Trophoblast cell (in vitro differentiated cells and primary cell): ENCODE measurements at regions not wholly inside any gene's neighbourhood (a gene's known extent, or its start where the extent isn't known, plus 50 kb on each side); places are given as distances from the start of the nearest gene placed in this dataset.
"Not testable (repeated sequence)": the region's sequence is repeated elsewhere in the genome, so short reads cannot be mapped to it uniquely, and the experiment has no call there.

Experiments
- DNase-seq, 2 donors: peaks; one replicate each; pipeline ENCODE4 v3.0.0-alpha.2; 2016
- H2AFZ ChIP-seq: 2 replicates; pipeline ENCODE4 v1.6.1; 2013; ENCODE audit warnings: low read length, moderate library complexity, mild to moderate bottlenecking; ENCODE audit not compliant: insufficient read depth, poor library complexity
- H2AK5ac ChIP-seq: 2 replicates; pipeline ENCODE4 v1.6.1; 2013; ENCODE audit warnings: mild to moderate bottlenecking, low read length
- H2BK120ac ChIP-seq: 2 replicates; pipeline ENCODE4 v1.6.1; 2013; ENCODE audit warnings: low read length, mild to moderate bottlenecking, moderate library complexity; ENCODE audit not compliant: insufficient read depth, poor library complexity
- H2BK12ac ChIP-seq: 2 replicates; pipeline ENCODE4 v1.6.1; 2013; ENCODE audit warnings: mild to moderate bottlenecking, low read length, moderate library complexity
- H2BK5ac ChIP-seq: 2 replicates; pipeline ENCODE4 v1.6.1; 2013; ENCODE audit warnings: low read length, low read depth, moderate library complexity, mild to moderate bottlenecking; ENCODE audit not compliant: poor library complexity
- H3K14ac ChIP-seq: 2 replicates; pipeline ENCODE4 v1.6.1; 2013; ENCODE audit warnings: mild to moderate bottlenecking, low read length
- H3K18ac ChIP-seq: 2 replicates; pipeline ENCODE4 v1.6.1; 2013; ENCODE audit warnings: mild to moderate bottlenecking, low read length
- H3K23ac ChIP-seq: 2 replicates; pipeline ENCODE4 v1.6.1; 2013; ENCODE audit warnings: low read length
- H3K27ac ChIP-seq: 2 replicates; pipeline ENCODE4 v1.5.1; 2013; ENCODE audit warnings: low read depth, mild to moderate bottlenecking, inconsistent platforms, low read length, moderate library complexity
- H3K27me3 ChIP-seq: 2 replicates; pipeline ENCODE4 v1.6.1; 2013; ENCODE audit warnings: inconsistent platforms, mild to moderate bottlenecking, low read length, moderate library complexity; ENCODE audit not compliant: insufficient read depth
- H3K36me3 ChIP-seq, 2 experiments: 1 replicate in 1 of 2; 2 replicates in 1 of 2; pipeline ENCODE4 v1.6.1; 2013; ENCODE audit warnings: low read length in 2 of 2, mild to moderate bottlenecking in 2 of 2, moderate library complexity in 1 of 2; ENCODE audit not compliant: insufficient read depth in 2 of 2, control insufficient read depth in 1 of 2
- H3K4ac ChIP-seq: 2 replicates; pipeline ENCODE4 v1.6.1; 2013; ENCODE audit warnings: low read depth, mild to moderate bottlenecking, low read length, moderate library complexity
- H3K4me1 ChIP-seq, 2 experiments: 1 replicate in 1 of 2; 2 replicates in 1 of 2; pipeline ENCODE4 v1.6.1; 2013; ENCODE audit warnings: low read length in 2 of 2, mild to moderate bottlenecking in 2 of 2, moderate library complexity in 1 of 2; ENCODE audit not compliant: insufficient read depth in 2 of 2, control insufficient read depth in 1 of 2
- H3K4me2 ChIP-seq: 2 replicates; pipeline ENCODE4 v1.6.1; 2013; ENCODE audit warnings: inconsistent platforms, mild to moderate bottlenecking, low read length, moderate library complexity
- H3K4me3 ChIP-seq: 2 replicates; pipeline ENCODE4 v1.5.1; 2013; ENCODE audit warnings: mild to moderate bottlenecking, low read depth, low read length, inconsistent platforms
- H3K79me1 ChIP-seq: one replicate; pipeline ENCODE4 v1.6.1; 2013; ENCODE audit warnings: low read length
- H3K79me2 ChIP-seq: 2 replicates; pipeline ENCODE4 v1.6.1; 2013; ENCODE audit warnings: low read length, mild to moderate bottlenecking; ENCODE audit not compliant: control insufficient read depth, insufficient read depth, poor library complexity
- H3K9ac ChIP-seq: 2 replicates; pipeline ENCODE4 v1.6.1; 2013; ENCODE audit warnings: mild to moderate bottlenecking, low read length
- H3K9me3 ChIP-seq: 2 replicates; pipeline ENCODE4 v1.6.1; 2013; ENCODE audit warnings: low read depth, mild to moderate bottlenecking, control low read depth, inconsistent platforms, low read length; ENCODE audit not compliant: insufficient read depth
- H4K12ac ChIP-seq: 2 replicates; pipeline ENCODE4 v1.6.1; 2013; ENCODE audit warnings: low read depth, mild to moderate bottlenecking, low read length, moderate library complexity
- H4K8ac ChIP-seq: 2 replicates; pipeline ENCODE4 v1.6.1; 2013; ENCODE audit warnings: low read depth, mild to moderate bottlenecking, low read length, moderate library complexity
- H4K91ac ChIP-seq: one replicate; pipeline ENCODE4 v1.6.1; 2013; ENCODE audit warnings: low read depth, mild to moderate bottlenecking, low read length, moderate library complexity
- WGBS: extraction: QIAGEN DNeasy Blood & Tissue Kit; methylation state at CpG from one replicate; pipeline ENCODE4 v1.1.7; 2013; ENCODE audit warnings: missing lambda C conversion rate; ENCODE audit not compliant: insufficient read length, insufficient coverage; ENCODE audit errors: extremely low coverage; 5-methylcytosine and 5-hydroxymethylcytosine counted together

DNA sequence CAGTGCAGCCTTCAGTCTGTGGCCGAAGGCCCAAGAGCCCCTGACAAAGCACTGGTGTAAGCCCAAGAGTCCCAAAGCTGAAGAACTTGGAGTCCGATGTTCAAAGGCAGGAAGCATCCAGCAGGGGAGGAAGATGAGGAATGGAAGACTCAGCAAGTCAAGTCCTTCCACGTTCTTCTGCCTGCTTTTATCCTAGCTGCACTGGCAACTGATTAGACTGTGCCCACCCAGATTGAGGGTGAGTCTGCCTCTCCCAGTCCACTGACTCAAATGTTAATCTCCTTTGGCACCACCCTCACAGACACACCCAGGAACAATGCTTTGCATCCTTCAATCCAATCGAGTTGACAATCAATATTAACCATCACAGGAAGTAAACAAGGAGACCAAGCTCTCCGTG is 282.2 kb upstream of the CLEC14A start:
- not testable (repeated sequence) for H3K79me1 ChIP-seq, H2AK5ac ChIP-seq, H2BK120ac ChIP-seq, H2BK12ac ChIP-seq, H2BK5ac ChIP-seq, H3K9me3 ChIP-seq, H3K4ac ChIP-seq, H3K14ac ChIP-seq, H3K27me3 ChIP-seq, H3K4me2 ChIP-seq, H3K23ac ChIP-seq, DNase-seq, H4K8ac ChIP-seq, H2AFZ ChIP-seq, H4K91ac ChIP-seq, H3K36me3 ChIP-seq, H4K12ac ChIP-seq, H3K4me1 ChIP-seq, H3K18ac ChIP-seq, H3K9ac ChIP-seq, H3K79me2 ChIP-seq, H3K27ac ChIP-seq, H3K4me3 ChIP-seq
- no CpG with 5 or more reads among the region's 5 CpGs for WGBS

DNA sequence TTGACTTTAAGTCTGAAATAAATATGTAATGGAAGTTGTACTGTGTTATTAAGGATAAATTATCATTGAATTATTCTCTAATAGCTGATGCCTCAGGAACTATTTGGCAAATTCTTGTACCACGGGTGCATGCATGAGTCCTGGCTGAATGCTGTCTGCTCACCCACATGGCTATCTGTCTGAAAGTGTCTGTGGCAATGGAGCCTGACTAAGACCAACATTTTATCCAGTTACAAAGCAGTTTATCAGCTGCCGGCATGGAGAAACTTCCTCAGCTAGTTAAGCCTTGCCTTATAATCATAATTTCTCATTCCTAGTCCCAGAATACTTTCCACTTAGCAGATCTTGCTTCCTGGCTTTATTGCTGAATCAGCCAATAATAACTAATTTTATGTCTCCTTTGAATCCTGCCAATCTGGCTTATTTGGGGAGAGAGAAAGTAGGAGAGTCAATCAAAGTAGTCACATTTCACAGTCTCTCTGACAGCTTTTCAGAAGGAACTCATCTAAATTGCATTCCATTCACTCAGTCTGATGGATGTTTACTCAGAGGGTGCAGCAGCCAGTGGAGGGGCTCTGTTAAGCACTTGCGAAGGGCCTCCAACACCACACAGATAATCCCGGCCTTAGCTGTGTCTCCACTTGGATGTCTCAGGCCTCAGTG is 280.6 kb upstream of the CLEC14A start:
- no CpG with 5 or more reads among the region's 4 CpGs for WGBS
- Histone ChIP-seq H3K9me3 (no peaks in the 10 kb centered on the region), H4K12ac (no peak overlapping the region), H3K23ac (no peak overlapping the region), H2AK5ac (no peak overlapping the region), H3K14ac (no peak overlapping the region), H3K27ac (no peak overlapping the region), H4K8ac (no peak overlapping the region), H2BK120ac (no peak overlapping the region), H2BK12ac (no peak overlapping the region), H3K9ac (no peak overlapping the region), H3K79me1 (no peaks in the 10 kb centered on the region), H3K36me3 (no peaks in the 10 kb centered on the region), H3K4me2 (no peak overlapping the region), H3K4me1 (no peaks in the 10 kb centered on the region), H2AFZ (no peak overlapping the region), H2BK5ac (no peak overlapping the region), H3K18ac (no peak overlapping the region), H3K79me2 (no peaks in the 10 kb centered on the region), H3K4me3 (no peak overlapping the region), H3K27me3 (no peaks in the 10 kb centered on the region), H4K91ac (no peak overlapping the region), H3K4ac (no peak overlapping the region)
- DNase-seq = peak; percentile 5 to 37

DNA sequence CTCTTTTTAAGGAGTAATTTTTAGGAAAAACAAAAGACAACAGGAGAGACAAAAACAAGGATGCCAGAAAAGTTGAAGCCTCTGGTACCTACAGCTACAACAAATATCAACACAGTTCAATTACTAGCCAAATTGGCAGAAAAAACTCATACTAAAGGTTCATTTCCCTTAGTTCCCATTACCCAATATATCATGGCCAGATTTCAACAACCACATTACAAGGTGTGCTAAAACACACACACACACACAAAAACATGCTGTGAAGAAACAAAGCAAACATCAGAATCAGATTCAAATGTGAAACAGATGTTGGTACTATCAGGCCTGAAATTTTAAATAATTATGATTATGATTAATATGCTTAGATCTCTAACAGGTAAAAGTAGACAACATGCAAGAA is 272.7 kb upstream of the CLEC14A start:
- Histone ChIP-seq H4K8ac (no peak overlapping the region), H3K4ac (no peak overlapping the region), H3K9me3 (no peaks in the 10 kb centered on the region), H3K79me2 (no peaks in the 10 kb centered on the region), H3K36me3 (no peaks in the 10 kb centered on the region), H2BK120ac (no peak overlapping the region), H2AFZ (no peak overlapping the region), H4K91ac (no peak overlapping the region), H2AK5ac (no peak overlapping the region), H3K79me1 (no peaks in the 10 kb centered on the region), H3K4me2 (no peak overlapping the region), H3K27ac (no peak overlapping the region), H4K12ac (no peak overlapping the region), H3K9ac (no peak overlapping the region), H2BK12ac (no peak overlapping the region), H3K18ac (no peak overlapping the region), H3K14ac (no peak overlapping the region), H3K4me3 (no peak overlapping the region), H2BK5ac (no peak overlapping the region), H3K27me3 (no peaks in the 10 kb centered on the region), H3K23ac (no peak overlapping the region), H3K4me1 (no peaks in the 10 kb centered on the region)
- no peak for DNase-seq

DNA sequence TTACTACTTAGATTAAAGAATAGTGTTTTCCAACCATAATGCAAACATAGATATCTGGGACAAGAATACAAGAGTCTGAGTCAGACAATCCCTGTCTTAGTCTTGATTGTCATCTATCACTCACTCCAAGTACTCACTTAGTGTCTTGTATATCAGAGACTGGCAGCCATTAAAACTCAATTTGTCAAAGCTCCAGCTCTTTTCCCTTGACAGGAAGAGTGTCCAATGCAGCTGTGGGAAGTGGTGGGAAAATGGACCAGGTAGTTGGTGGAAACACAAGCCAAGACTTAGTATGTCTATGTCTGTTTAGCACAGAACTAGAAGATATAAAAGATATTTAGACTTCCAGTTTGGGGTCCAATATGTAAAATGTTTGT is 271.6 kb upstream of the CLEC14A start:
- no peak overlapping the region for H2BK120ac ChIP-seq
- no peak overlapping the region for H3K18ac ChIP-seq
- H2BK5ac ChIP-seq = no peak overlapping the region
- H2BK12ac ChIP-seq = no peak overlapping the region
- no peak overlapping the region for H3K4me2 ChIP-seq
- no peak overlapping the region for H3K9ac ChIP-seq
- H3K14ac ChIP-seq = no peak overlapping the region
- no peaks in the 10 kb centered on the region for H3K27me3 ChIP-seq
- H3K9me3 ChIP-seq = no peaks in the 10 kb centered on the region
- no peak overlapping the region for H2AK5ac ChIP-seq
- H4K12ac ChIP-seq = no peak overlapping the region
- H4K8ac ChIP-seq = no peak overlapping the region
- no peaks in the 10 kb centered on the region for H3K4me1 ChIP-seq
- H4K91ac ChIP-seq = no peak overlapping the region
- no peak for DNase-seq
- H3K79me2 ChIP-seq = no peaks in the 10 kb centered on the region
- no peak overlapping the region for H3K4me3 ChIP-seq
- H3K36me3 ChIP-seq = no peaks in the 10 kb centered on the region
- no peak overlapping the region for H3K23ac ChIP-seq
- H3K27ac ChIP-seq = no peak overlapping the region
- no peak overlapping the region for H2AFZ ChIP-seq
- no peaks in the 10 kb centered on the region for H3K79me1 ChIP-seq
- no peak overlapping the region for H3K4ac ChIP-seq
